IMR-90 (cell line): ENCODE measurements at regions not wholly inside any gene's neighbourhood (a gene's known extent, or its start where the extent isn't known, plus 50 kb on each side); places are given as distances from the start of the nearest gene placed in this dataset.

Experiments
- ATAC-seq: fragments of 200-7000 bp; cut with Tn5 transposase; 2 replicates; pipeline ENCODE4 v1.9.1; 2020; ENCODE audit warnings: low read depth, mild to moderate bottlenecking, moderate library complexity
- BruUV-seq: library from RNA; stranded (reverse); fragments of 400-500 nt; replicated peaks from 2 replicates; lab custom pipeline; 2021; lab: Mats Ljungman, UMichigan
- CTCF ChIA-PET: fragments of 300-600 bp; formaldehyde crosslinking; extraction: SDS; loops from one replicate; lab custom pipeline; 2021; ENCODE audit warnings: antibody characterized with exemption; lab: Yijun Ruan, JAX
- POLR2A ChIA-PET: fragments of 300-600 bp; sonication (Branson Sonifier 250); formaldehyde crosslinking; loops from one replicate; lab custom pipeline; 2022; ENCODE audit warnings: antibody characterized with exemption; ENCODE audit not compliant: unreplicated experiment; lab: Charles Lee
- DNase-seq: peaks from one replicate; pipeline ENCODE4 v3.0.0; 2013
- H2AFZ ChIP-seq: replicated peaks from 2 replicates; pipeline ENCODE3; 2013; ENCODE audit warnings: low read length, mild to moderate bottlenecking; ENCODE audit not compliant: poor library complexity
- H2AK5ac ChIP-seq: 2 replicates; pipeline ENCODE4 v1.6.1; 2013; ENCODE audit warnings: low read depth, low read length, inconsistent platforms
- H2AK9ac ChIP-seq: replicated peaks from 2 replicates; pipeline ENCODE3; 2013; ENCODE audit warnings: mild to moderate bottlenecking, low read depth, low read length, moderate library complexity; ENCODE audit not compliant: poor library complexity
- H2BK120ac ChIP-seq: 2 replicates; pipeline ENCODE4 v1.6.1; 2013; ENCODE audit warnings: low read depth, low read length, inconsistent platforms
- H2BK15ac ChIP-seq: 3 replicates; pipeline ENCODE4 v1.6.1; 2013; ENCODE audit warnings: low read depth, low read length, inconsistent platforms
- H2BK20ac ChIP-seq: 2 replicates; pipeline ENCODE4 v1.6.1; 2013; ENCODE audit warnings: low read depth, mild to moderate bottlenecking, inconsistent platforms, low read length, moderate library complexity
- H2BK5ac ChIP-seq: 2 replicates; pipeline ENCODE4 v1.6.1; 2013; ENCODE audit warnings: mild to moderate bottlenecking, low read depth, low read length, inconsistent platforms; ENCODE audit not compliant: poor library complexity, severe bottlenecking
- H3K14ac ChIP-seq: replicated peaks from 2 replicates; pipeline ENCODE4 v1.6.1; 2013; ENCODE audit warnings: low read depth, low read length, inconsistent platforms
- H3K18ac ChIP-seq: 2 replicates; pipeline ENCODE4 v1.6.1; 2013; ENCODE audit warnings: low read depth, low read length, control low read depth
- H3K23ac ChIP-seq: 2 replicates; pipeline ENCODE4 v1.6.1; 2013; ENCODE audit warnings: low read depth, low read length, inconsistent platforms
- H3K27ac ChIP-seq: 2 replicates; pipeline ENCODE4 v1.5.1; 2013; ENCODE audit warnings: mild to moderate bottlenecking, control low read depth, low read length; ENCODE audit not compliant: insufficient read depth
- H3K27me3 ChIP-seq: 2 replicates; pipeline ENCODE4 v1.6.1; 2013; ENCODE audit warnings: low read length; ENCODE audit not compliant: control insufficient read depth, insufficient read depth
- H3K36me3 ChIP-seq: 2 replicates; pipeline ENCODE4 v1.6.1; 2013; ENCODE audit warnings: low read length, mixed read lengths; ENCODE audit not compliant: control insufficient read depth, insufficient read depth
- H3K4ac ChIP-seq: 2 replicates; pipeline ENCODE4 v1.6.1; 2013; ENCODE audit warnings: low read depth, low read length, inconsistent platforms
- H3K4me1 ChIP-seq: 2 replicates; pipeline ENCODE4 v1.6.1; 2013; ENCODE audit warnings: low read length, mixed read lengths; ENCODE audit not compliant: control insufficient read depth, insufficient read depth
- H3K4me2 ChIP-seq: 2 replicates; pipeline ENCODE4 v1.6.1; 2013; ENCODE audit warnings: low read depth, mild to moderate bottlenecking, control low read depth, low read length, moderate library complexity
- H3K4me3 ChIP-seq: 2 replicates; pipeline ENCODE4 v1.5.1; 2013; ENCODE audit warnings: low read depth, mild to moderate bottlenecking, control low read depth, low read length, moderate library complexity; ENCODE audit not compliant: insufficient read depth
- H3K56ac ChIP-seq: 2 replicates; pipeline ENCODE4 v1.6.1; 2013; ENCODE audit warnings: low read length, inconsistent platforms; ENCODE audit not compliant: insufficient read depth; ENCODE audit errors: extremely low read depth
- H3K79me1 ChIP-seq, 2 experiments: 2 replicates each; pipeline ENCODE4 v1.6.1; 2013; ENCODE audit warnings: low read length in 2 of 2, inconsistent platforms in 1 of 2, low read depth in 1 of 2
- H3K9ac ChIP-seq: 2 replicates; pipeline ENCODE4 v1.6.1; 2013; ENCODE audit warnings: low read depth, low read length, control low read depth
- H3K9me1 ChIP-seq: 2 replicates; pipeline ENCODE4 v1.6.1; 2013; ENCODE audit warnings: low read length, inconsistent platforms; ENCODE audit not compliant: insufficient read depth
- H3K9me3 ChIP-seq: 2 replicates; pipeline ENCODE4 v1.6.1; 2013; ENCODE audit warnings: low read length; ENCODE audit not compliant: control insufficient read depth, insufficient read depth
- H4K20me1 ChIP-seq: 2 replicates; pipeline ENCODE4 v1.6.1; 2013; ENCODE audit warnings: low read length, inconsistent platforms; ENCODE audit not compliant: insufficient read depth
- H4K5ac ChIP-seq: 2 replicates; pipeline ENCODE4 v1.6.1; 2013; ENCODE audit warnings: mild to moderate bottlenecking, low read depth, low read length, control low read depth
- H4K8ac ChIP-seq, 2 experiments: 2 replicates each; pipeline ENCODE4 v1.6.1; 2013; ENCODE audit warnings: low read depth in 2 of 2, low read length in 2 of 2, control low read depth in 1 of 2, inconsistent platforms in 1 of 2
- H4K91ac ChIP-seq: 2 replicates; pipeline ENCODE4 v1.6.1; 2013; ENCODE audit warnings: low read depth, low read length, inconsistent platforms; ENCODE audit not compliant: insufficient read depth
- SMC3 ChIP-seq: fragments of 150-350 bp; IDR thresholded peaks from 2 replicates; pipeline ENCODE4 v1.6.1; 2016; ENCODE audit warnings: low read depth, mild to moderate bottlenecking, antibody characterized with exemption, low read length, moderate library complexity
- WGBS, 2 experiments: methylation state at CpG; one replicate each; pipeline versions ENCODE4 v1.1.5 to v1.1.7; 2013; ENCODE audit warnings: missing lambda C conversion rate in 2 of 2; ENCODE audit not compliant: insufficient read length in 1 of 2; ENCODE audit errors: extremely low coverage in 2 of 2; 5-methylcytosine and 5-hydroxymethylcytosine counted together
- dilution Hi-C: fragments of 300-500 bp; cut with HindIII; formaldehyde crosslinking; loops from one replicate; pipeline ENCODE4 v1.14.3; 2018; ENCODE audit warnings: low sequenced_read_pairs; ENCODE audit not compliant: unreplicated experiment
- in situ Hi-C: fragments of 300-500 bp; cut with MboI; formaldehyde crosslinking; loops from 3 replicates; pipeline ENCODE4 v1.14.3; 2019; ENCODE audit warnings: low sequenced_read_pairs, inconsistent platforms, mixed read lengths
- intact Hi-C: fragments of 100-400 bp; cut with micrococcal nuclease; formaldehyde crosslinking; loops from 2 replicates; pipeline ENCODE4 v1.10.0; 2022

DNA sequence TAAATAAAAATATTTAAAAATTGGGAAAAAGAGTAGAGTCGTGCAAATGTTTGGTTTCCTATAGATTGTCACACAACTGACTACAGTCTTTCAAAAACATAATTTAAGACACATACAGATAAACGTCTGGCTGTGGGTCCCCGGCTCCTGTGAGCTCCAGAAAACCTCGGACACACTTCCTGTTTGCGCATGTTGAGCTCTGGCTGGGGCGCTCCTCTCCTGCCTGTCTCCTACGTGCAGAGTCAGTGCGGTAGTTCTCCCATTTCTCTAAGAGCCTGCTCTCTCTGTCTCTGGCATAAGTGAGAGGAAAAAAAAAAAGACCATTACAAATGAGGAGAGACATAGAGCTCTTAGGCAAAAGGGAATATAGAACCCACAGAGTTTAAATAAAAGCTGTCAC is 128.2 kb upstream of the OBI1 start:
- Histone ChIP-seq H2BK5ac (no peak overlapping the region), H2AK5ac (no peak overlapping the region), H3K18ac (no peak overlapping the region), H3K14ac (no peak overlapping the region), H3K4me1 (no peaks in the 10 kb centered on the region), H2BK20ac (no peak overlapping the region), H3K9me3 (no peaks in the 10 kb centered on the region), H4K91ac (no peak overlapping the region), H3K23ac (no peak overlapping the region), H4K8ac (no peak overlapping the region), H3K9me1 (no peaks in the 10 kb centered on the region), H4K20me1 (no peaks in the 10 kb centered on the region), H2AFZ (no peak overlapping the region), H2BK120ac (no peak overlapping the region), H4K5ac (no peak overlapping the region), H3K79me1 (no peaks in the 10 kb centered on the region), H3K56ac (no peak overlapping the region), H3K27ac (no peak overlapping the region), H2AK9ac (no peak overlapping the region), H3K4me3 (no peak overlapping the region), H3K36me3 (no peaks in the 10 kb centered on the region), H3K27me3 (no peaks in the 10 kb centered on the region), H2BK15ac (no peak overlapping the region), H3K4ac (no peak overlapping the region), H3K4me2 (peak overlapping the region; percentile 40), H3K9ac (no peak overlapping the region)
- POLR2A ChIA-PET = no interaction called here
- no TSS peak for BruUV-seq
- CTCF ChIA-PET = interaction anchor here (1.8 kb wide), 1 partner anchor 10 kb away, joined by 5 read pairs; no protein-coding TSS in a partner anchor
- DNase-seq = no peak
- intact Hi-C loops (no loop called here), in situ Hi-C loops (no loop called here), dilution Hi-C loops (no loop called here)
- 0% methylated on average over 1 of the region's 8 CpGs; no CpG with 5 or more reads in 1 of the 2 experiments for WGBS, 2 experiments
- no peak for TF ChIP-seq SMC3
- no peak for ATAC-seq
